Progenitor cell of endocrine pancreas (in vitro differentiated cells): ENCODE measurements at regions not wholly inside any gene's neighbourhood (a gene's known extent, or its start where the extent isn't known, plus 50 kb on each side); places are given as distances from the start of the nearest gene placed in this dataset.

ENCODE experiments used
- DNase-seq: peaks from one replicate; pipeline ENCODE4 v3.0.0; 2021; ENCODE audit warnings: low spot score; ENCODE audit not compliant: unreplicated experiment
- H3K27ac Mint-ChIP-seq: 2 replicates; pipeline ENCODE4 v1.8.0; 2021; ENCODE audit warnings: mild to moderate bottlenecking, moderate library complexity, mixed read lengths
- H3K27me3 Mint-ChIP-seq: 2 replicates; pipeline ENCODE4 v1.8.0; 2021; ENCODE audit warnings: mixed read lengths
- H3K36me3 Mint-ChIP-seq: 2 replicates; pipeline ENCODE4 v1.8.0; 2022; ENCODE audit warnings: mixed read lengths; ENCODE audit not compliant: insufficient read depth
- H3K4me1 Mint-ChIP-seq: 2 replicates; pipeline ENCODE4 v1.8.0; 2021; ENCODE audit warnings: low read depth, mixed read lengths
- H3K4me3 Mint-ChIP-seq: 2 replicates; pipeline ENCODE4 v1.8.0; 2021; ENCODE audit warnings: low read depth, mild to moderate bottlenecking, moderate library complexity, mixed read lengths
- H3K9me3 Mint-ChIP-seq: 2 replicates; pipeline ENCODE4 v1.8.0; 2021; ENCODE audit warnings: low read depth, mixed read lengths
- CTCF ChIP-seq: fragments of 200-600 bp; sonication (generic); IDR thresholded peaks from one replicate; pipeline ENCODE4 v1.5.0; 2021; ENCODE audit warnings: antibody characterized with exemption, mild to moderate bottlenecking; ENCODE audit not compliant: unreplicated experiment

DNA sequence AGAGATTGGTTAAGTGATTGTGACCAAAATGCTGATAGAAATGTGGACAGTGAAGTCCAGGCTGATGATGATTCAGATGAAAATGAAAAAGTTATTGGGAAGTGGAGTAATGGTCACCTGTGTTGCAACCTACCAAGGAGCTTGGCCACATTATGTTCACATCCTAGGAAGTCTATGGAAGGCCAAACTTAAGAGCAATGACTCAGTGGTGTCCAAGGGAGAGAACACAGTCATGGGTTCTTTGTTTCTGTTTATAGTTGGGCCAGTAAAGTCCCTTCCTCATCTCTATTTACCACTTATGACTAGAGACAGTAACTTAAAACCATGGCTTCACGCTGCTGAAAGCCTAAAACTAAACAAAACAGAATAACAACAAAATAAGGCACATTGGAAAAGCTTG is 555.3 kb upstream of the DAB2 start:
- H3K27ac Mint-ChIP-seq = no peak overlapping the region
- peaks cover 4% of the 10 kb centered on the region for H3K4me1 Mint-ChIP-seq
- no peak overlapping the region for H3K4me3 Mint-ChIP-seq
- H3K27me3 Mint-ChIP-seq = no peaks in the 10 kb centered on the region
- DNase-seq = no peak
- H3K36me3 Mint-ChIP-seq = no peaks in the 10 kb centered on the region
- peaks cover 3% of the 10 kb centered on the region for H3K9me3 Mint-ChIP-seq
- no peak for TF ChIP-seq CTCF

DNA sequence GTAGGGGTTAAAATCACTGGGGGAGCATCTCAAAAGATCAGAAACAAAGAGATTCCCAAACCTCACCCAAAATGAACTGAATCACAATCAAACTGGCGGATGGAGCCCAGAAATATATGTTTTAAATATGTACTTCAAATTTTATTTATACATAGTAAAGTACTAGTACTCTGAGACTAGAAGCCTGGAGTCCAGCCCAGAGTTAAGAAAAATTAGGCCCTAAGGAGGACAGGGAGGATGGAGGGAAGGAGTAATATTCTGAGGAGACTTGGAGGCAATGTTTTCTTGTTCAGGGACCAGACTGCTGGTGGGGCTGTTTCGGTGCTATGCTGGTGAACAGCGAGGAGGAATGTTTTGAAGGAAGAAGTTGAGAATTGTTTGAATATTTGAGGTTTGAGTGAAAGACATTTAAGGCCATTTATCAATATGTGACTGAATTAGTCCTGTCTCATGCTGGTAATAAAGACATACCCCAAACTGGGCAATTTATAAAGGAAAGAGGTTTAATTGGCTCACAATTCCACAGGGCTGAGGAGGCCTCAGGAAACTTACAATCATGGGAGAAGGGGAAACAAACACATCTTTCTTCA is 552.4 kb upstream of the DAB2 start:
- Mint-ChIP-seq H3K9me3 (peaks cover 4% of the 10 kb centered on the region), H3K4me1 (no peaks in the 10 kb centered on the region), H3K27ac (no peak overlapping the region), H3K4me3 (no peak overlapping the region), H3K36me3 (no peaks in the 10 kb centered on the region), H3K27me3 (no peaks in the 10 kb centered on the region)
- TF ChIP-seq CTCF = no peak
- no peak for DNase-seq

- Mint-ChIP-seq H3K36me3 (no peaks in the 10 kb centered on the region), H3K27me3 (no peaks in the 10 kb centered on the region), H3K9me3 (peaks cover 6% of the 10 kb centered on the region), H3K4me3 (no peak overlapping the region), H3K4me1 (peaks cover 1% of the 10 kb centered on the region), H3K27ac (no peak overlapping the region)
- TF ChIP-seq CTCF = no peak
- no peak for DNase-seq
Observed at GRCh38 chr5:39970117-39970798, 545.5 kb upstream of the DAB2 start.

- no peak for TF ChIP-seq CTCF
- peaks cover 1% of the 10 kb centered on the region for H3K4me1 Mint-ChIP-seq
- no peak for DNase-seq
- H3K27me3 Mint-ChIP-seq = no peaks in the 10 kb centered on the region
- H3K4me3 Mint-ChIP-seq = no peak overlapping the region
- peaks cover 6% of the 10 kb centered on the region for H3K9me3 Mint-ChIP-seq
- H3K36me3 Mint-ChIP-seq = no peaks in the 10 kb centered on the region
- no peak overlapping the region for H3K27ac Mint-ChIP-seq
Observed at GRCh38 chr5:39968381-39968780, 543.6 kb upstream of the DAB2 start.

- peaks cover 5% of the 10 kb centered on the region for H3K36me3 Mint-ChIP-seq
- no peaks in the 10 kb centered on the region for H3K27me3 Mint-ChIP-seq
- H3K4me3 Mint-ChIP-seq = no peak overlapping the region
- no peak overlapping the region for H3K27ac Mint-ChIP-seq
- peaks cover 8% of the 10 kb centered on the region for H3K4me1 Mint-ChIP-seq
- H3K9me3 Mint-ChIP-seq = peaks cover 23% of the 10 kb centered on the region
- TF ChIP-seq CTCF = no peak
- DNase-seq = no peak
Observed at GRCh38 chr5:39955156-39955555, 530.4 kb upstream of the DAB2 start.
